Fibroblast of pulmonary artery (primary cell): ENCODE measurements at regions not wholly inside any gene's neighbourhood (a gene's known extent, or its start where the extent isn't known, plus 50 kb on each side); places are given as distances from the start of the nearest gene placed in this dataset.

Source experiments
- DNase-seq: peaks from one replicate; pipeline ENCODE4 v3.0.0-alpha.2; 2010; ENCODE audit warnings: low read depth
- H3K4me3 ChIP-seq: replicated peaks from 2 replicates; pipeline ENCODE4 v1.5.1; 2011; ENCODE audit warnings: low read depth, mild to moderate bottlenecking, control low read depth, low read length, moderate library complexity
- TF ChIP-seq, protein P1 (sequence below): IDR thresholded peaks from 2 replicates; pipeline ENCODE4 v1.5.1; 2011; ENCODE audit warnings: mild to moderate bottlenecking, control low read depth, low read length, inconsistent platforms; ENCODE audit errors: missing control alignments

DNA sequence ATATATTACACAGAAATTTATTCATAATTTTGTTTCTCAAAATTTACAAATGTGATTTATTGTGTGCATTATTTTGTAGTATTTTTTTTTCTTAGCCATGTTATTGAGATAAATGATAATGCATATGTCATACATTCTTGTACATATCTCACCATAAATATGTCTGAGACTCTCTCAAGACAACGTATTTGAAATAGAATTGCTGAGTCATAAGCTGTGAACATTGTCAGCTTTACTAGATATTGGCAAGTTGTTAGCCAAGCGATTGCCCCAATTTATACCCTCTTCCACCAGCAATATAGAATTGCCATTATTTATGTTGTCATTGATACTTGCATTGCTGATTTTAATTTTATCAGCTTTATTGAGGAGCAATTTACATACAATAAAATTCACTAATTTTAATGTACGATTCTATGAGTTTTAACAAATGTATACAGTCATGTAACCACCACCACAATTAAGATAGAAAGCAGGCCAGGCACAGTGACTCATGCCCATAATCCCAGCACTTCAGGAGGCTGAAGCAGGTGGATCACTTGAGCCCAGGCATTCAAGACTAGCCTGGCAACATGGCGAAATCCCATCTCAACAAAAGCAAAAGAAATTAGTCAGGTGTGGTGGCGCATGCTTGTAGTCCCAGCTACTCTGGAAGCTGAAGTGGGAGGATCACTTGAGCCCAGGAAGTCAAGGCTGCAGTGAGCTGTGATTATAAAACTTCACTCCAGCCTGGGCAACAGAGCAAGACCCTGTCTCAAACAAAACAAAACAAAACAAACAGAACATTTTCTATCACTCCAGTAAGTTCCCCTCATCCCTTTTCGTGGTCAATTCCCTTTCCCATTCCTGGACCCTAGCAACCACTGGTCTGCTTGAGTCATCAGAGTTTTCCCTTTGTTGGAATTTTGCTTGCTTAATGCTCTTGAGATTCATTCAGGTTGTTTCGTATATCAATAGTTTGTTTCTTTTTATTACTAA, 373.1 kb downstream of the MFSD1 start:
- TF ChIP-seq, protein P1, sequence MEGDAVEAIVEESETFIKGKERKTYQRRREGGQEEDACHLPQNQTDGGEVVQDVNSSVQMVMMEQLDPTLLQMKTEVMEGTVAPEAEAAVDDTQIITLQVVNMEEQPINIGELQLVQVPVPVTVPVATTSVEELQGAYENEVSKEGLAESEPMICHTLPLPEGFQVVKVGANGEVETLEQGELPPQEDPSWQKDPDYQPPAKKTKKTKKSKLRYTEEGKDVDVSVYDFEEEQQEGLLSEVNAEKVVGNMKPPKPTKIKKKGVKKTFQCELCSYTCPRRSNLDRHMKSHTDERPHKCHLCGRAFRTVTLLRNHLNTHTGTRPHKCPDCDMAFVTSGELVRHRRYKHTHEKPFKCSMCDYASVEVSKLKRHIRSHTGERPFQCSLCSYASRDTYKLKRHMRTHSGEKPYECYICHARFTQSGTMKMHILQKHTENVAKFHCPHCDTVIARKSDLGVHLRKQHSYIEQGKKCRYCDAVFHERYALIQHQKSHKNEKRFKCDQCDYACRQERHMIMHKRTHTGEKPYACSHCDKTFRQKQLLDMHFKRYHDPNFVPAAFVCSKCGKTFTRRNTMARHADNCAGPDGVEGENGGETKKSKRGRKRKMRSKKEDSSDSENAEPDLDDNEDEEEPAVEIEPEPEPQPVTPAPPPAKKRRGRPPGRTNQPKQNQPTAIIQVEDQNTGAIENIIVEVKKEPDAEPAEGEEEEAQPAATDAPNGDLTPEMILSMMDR, result no peak
- no peak for DNase-seq
- no peak overlapping the region for H3K4me3 ChIP-seq

DNA sequence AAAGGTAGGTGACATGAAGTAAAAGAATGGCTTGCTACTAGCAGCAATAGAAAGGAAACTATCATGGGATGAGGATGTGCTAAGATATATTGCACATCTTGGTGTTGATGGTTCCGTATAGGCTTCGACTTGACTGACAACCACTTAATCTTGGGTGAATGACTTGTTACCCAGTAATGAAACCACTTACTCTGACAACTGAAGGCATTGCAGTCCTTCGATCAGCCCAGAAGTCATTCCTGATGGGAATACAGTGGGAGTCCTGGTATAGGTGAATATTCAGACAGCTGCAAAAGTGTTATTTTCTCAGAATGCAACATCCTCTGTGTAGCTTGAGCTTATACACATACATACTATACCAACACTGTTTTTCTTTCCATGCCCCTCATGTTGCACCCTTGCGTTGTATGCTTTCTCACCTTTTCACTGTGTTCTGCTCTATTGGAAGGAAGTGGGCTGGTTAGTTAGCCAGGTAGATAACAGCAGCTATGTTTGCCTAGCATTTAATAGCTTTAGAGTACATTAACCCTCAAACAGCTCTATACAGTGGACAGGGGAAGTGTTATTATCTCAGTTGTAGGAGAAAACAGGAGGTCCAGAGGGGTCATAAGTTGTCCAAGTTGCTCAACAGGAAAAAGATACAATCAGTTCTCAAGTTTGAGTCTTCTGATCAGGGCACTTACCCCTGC, 376.5 kb downstream of the MFSD1 start:
- no peak for DNase-seq
- no peak overlapping the region for H3K4me3 ChIP-seq
- TF ChIP-seq, protein P1, result no peak

DNA sequence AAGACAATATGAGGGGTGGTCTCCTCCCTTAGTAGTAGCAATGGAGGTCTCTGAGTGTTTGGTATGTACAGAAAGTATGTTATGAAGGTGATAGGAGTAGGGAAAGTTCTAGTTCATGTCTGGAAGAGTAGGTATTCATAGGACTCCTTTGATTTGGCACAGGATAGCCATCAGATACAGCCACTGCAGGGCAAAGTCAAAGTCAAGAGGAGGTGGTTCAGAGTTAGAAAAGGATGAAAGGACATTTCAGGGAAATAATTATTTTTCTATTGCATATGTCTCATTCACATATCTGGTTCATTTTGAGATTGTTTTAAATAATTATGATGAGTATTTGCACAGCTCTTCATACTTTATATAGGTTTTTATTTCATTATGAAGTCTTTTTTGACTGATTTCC, 381.1 kb downstream of the MFSD1 start:
- H3K4me3 ChIP-seq, result no peak overlapping the region
- no peak for DNase-seq
- TF ChIP-seq, protein P1, result no peak

DNA sequence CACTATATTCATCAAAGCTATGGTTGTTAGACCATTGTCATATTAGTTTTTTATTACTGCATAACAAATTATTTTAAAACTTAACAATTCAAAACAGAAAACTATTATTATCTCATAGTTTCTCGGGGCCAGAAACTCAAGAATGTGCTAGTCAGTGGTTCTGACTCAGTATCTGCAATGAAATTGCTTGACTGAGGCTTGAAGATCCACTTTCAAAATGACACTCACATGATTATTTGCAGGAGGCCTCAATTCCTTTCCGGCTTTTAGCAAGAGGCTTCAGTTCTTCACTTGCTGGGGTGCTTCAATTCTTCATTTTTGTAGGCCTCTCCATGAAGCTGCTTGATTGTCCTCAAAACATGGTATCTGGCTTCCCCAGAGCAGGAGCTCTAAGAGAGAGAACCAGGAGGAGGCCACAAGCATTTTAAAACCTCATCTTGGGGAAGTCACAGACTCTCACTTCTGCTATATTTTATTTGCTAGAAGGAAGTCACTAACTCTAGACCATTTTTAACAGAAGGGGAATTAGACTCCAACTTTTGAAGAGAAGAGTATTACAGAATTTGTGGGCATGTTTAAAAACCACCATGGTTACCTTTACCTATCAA, 383.7 kb downstream of the MFSD1 start:
- TF ChIP-seq, protein P1, result no peak
- no peak for DNase-seq
- H3K4me3 ChIP-seq, result no peak overlapping the region

DNA sequence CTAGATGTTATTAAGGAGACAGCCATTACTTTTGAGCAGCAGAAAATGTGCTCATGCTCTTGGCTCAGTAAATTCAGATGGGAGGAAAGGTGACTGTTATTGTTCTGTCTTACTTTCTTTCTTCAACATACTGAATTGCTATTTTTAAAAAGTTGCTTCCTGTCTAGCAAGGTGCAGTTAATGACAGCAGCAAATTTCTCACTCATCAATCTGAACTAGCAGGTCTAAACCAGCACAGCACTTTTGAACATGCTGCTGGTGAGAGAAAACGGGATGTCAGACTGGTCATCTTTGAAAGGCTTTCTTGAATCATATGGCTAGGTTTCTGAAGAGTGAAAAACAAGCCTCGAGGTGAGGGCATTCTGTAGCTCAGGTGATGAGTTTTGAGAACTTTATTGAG, 384.7 kb downstream of the MFSD1 start:
- no peak for DNase-seq
- TF ChIP-seq, protein P1, result no peak
- no peak overlapping the region for H3K4me3 ChIP-seq

DNA sequence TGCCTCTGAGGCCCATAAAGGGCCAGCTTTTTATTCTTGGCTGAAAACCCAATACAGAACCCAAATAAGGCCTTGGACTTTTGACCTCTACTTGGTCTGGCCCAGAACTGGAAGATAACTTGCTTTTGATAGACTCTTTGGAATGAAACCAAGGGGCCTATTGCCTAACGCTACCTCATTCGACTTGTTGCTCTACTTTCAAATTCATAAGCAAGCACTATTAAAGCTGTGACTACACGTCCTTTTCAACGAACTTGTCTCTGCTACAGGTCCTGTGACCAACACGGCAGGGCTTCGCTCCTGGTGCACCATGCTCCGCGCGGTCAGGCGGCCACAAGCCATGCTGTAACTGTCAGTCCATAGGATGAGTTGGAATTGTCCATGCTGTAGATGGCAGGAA, 385.4 kb downstream of the MFSD1 start:
- no peak overlapping the region for H3K4me3 ChIP-seq
- TF ChIP-seq, protein P1, result no peak
- DNase-seq, result peak; percentile 45
